NCI-H2107 treated with DMSO at 0.1 percent for 48 hours (cell line): ENCODE measurements at regions not wholly inside any gene's neighbourhood (a gene's known extent, or its start where the extent isn't known, plus 50 kb on each side); places are given as distances from the start of the nearest gene placed in this dataset.
"Not testable (repeated sequence)": the region's sequence is repeated elsewhere in the genome, so short reads cannot be mapped to it uniquely, and the experiment has no call there.

Experiments
- DNase-seq: peaks from one replicate; lab custom pipeline; 2025; ENCODE audit not compliant: unreplicated experiment; lab: John Stamatoyannopoulos, UW

DNA sequence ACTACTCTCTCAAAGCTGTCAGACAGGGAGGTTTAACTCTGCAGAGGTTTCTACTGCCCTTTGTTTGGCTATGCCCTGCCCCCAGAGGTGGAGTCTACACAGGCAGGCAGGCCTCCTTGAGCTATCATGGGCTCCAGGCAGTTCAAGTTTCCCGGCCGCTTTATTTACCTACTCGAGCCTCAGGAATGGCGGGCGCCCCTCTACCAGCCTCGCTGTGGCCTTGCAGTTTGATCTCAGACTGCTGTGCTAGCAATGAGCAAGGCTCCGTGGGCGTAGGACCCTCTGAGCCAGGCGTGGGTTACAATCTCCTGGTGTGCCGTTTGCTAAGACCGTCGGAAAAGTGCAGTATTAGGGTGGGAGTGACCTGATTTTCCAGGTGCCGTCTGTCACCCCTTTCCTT lies 124.3 kb downstream of the PTCHD1 start:
- not testable (repeated sequence) for DNase-seq

DNA sequence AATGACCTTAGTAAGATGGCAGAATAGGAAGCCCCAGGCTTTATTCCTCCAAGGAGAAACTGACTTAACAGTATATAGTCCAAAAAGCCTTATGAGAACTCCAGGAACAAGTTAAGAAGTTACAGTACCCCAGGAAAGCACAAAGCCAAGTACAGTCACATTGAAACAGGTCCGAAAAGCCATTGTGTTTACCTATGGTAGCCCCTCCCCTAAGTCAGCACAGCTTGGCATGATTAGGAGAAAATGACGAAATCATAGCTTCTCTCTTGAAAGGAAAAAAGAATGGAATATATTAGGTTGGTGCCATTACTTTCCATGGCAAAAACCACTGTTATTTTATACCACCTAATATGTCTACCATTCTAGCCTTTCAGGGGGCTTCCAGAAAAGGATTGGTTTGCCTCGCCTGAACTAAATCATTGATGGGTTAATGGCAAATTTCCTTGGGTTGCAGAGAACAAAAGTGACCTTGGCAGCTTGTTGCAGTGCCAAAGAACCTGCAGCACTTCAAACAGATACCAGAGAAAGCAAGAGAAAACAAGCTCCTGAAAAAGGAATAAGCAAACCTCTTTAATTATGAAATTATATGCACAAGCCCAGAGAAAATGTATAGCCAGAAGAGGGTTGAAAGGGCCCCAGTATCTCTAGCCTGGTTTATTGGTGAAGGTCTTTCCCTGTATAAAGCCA lies 130.6 kb downstream of the PTCHD1 start:
- DNase-seq: no peak

DNA sequence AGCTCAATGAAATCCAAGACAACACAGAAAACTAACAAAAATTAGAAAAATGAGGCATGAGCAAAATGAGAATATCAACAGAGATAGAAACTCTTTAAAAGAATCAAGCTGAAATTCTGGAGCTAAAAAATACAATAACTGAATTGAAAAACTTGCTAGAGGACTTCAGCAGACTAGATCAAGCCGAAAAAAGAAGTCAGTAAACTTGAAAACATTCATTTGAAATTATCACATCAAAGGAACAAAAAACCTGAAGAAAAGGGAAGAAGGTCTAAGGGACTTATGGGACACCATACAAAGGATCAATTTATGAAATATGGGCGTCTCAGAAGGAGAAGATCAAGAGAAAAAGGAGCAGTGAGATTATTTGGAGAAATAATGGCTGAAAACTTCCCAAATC lies 131.3 kb downstream of the PTCHD1 start:
- no peak for DNase-seq

DNA sequence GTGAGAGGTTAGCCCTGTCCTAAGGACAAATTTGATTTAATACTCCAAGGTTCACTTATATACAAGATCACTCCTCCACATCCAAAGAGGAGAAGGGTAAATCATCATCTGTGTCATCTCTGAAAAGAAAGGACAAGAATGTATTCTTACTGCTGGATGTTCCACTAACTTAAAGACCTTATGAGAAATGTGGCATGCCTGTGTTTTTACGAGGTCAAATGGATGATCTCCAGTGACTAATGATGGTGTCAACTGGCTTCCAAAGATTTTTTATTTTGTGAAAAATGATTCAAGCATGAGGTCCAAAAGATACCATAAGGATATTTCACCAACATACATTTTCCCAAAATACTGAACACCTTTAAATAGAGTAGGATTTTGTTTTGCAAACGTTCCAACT lies 143.4 kb downstream of the PTCHD1 start:
- DNase-seq: no peak

DNA sequence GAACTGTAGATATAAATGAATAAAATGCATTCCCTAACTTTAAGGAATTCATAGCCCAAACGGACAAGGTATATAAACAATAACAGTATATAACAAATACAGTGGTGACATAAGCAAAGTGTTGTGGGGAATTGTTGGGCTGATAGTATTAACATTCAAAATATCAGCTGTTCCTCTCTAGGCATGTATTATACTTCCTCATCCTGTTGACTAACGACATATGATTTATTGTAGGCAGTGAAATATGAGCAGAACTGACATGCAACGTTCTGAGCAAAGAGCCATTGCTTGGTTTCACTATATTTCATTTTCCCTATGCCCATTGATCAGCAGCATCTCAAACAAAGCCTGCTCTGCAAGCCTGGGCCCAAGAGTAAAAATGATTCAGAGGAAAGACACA lies 143.9 kb downstream of the PTCHD1 start:
- DNase-seq: no peak

DNA sequence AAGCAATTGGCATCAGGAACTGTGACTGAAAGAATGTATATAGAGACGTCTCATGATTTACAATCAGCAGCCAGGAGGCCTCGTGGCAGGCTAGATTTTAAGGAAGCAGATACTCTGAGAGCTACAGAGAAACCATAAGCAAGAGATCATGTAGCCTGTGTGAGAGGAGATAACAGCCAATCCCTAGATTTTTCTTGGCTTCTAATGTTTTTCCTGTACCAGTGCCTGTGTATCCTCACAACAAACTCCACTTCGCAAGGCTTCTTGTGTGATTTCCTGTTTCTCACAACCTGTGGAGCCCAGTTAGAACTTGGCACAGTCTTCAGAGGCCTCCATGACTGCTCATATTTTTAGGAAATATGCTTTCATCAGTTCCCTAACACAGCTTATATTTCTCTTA lies 147.9 kb downstream of the PTCHD1 start:
- DNase-seq: no peak

DNA sequence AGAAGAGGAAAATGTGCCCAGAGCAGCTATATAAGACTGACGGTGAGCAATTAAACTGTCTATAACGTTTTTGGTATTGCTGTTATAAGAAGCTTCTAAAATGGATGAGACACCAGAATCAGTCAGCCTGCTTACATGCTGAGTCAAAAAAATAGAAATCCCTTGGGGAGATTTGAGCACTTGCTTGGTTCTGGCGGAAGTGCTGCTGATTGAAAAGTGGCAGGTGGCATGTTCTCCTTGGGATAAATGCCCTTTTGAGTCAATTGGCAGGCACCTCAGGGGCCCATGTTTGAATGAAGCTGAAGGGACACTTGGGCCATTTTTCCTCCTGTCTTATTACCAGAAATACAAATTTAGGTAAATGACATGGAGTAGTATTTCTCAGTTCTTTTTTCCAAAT lies 148.7 kb downstream of the PTCHD1 start:
- peak; percentile 61 for DNase-seq

DNA sequence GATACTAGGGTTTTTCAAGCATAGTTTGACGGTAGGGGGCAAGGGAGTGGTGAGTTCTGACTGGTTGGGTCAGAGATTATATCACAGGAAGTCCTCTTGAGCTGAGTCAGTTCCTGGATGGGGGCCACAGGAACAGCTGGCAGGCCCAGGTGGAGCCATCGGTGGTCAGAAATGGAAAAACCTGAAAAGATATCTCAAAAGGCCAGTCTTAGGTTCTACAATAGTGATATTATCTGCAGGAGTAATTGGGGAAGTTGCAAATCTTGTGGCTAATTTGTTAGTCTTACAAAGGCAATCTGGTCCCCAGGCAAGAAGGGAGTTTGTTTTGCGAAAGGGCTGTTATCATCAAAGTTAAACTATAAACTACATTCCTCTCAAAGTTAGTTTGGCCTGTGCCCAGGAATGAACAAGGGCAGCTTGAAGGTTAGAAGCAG lies 159.3 kb downstream of the PTCHD1 start:
- DNase-seq: no peak

DNA sequence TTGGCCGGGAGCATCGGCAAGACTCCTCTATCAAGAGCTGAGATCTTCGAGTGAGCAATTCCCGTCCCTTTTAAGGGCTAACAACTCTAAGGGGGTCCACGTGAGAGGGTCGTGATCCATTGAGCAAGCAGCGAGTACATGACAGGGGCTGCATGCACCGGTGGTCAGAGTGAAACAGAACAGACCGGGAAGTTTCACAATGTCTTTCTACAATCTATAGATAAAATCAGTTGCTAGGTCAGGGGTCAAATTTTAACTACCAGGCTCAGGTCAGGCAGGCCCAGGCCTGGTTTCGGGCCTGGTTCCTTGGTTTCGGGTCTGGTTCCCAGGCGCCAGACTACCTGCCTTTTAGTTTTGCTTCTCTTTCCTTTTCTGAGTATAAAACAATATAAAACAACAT lies 160.1 kb downstream of the PTCHD1 start:
- DNase-seq: no peak

DNA sequence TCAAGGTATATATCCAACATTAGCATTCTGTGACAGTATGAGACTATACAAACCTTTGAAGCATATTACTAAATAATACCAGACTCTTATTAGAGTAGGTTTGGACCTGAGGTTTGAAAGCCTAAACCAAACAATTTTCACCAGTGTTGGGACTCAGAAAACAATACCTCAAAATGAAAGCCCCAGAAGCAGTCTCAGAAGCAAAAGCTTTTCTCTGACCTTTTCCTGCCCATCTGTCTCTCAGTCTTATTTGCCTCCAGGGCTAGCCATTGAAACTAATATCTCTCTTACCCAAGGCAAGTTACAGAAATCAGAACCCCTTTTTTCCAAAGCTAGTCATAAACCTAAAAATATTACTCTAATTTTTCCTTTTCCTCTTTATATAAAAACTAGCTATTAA lies 163.3 kb downstream of the PTCHD1 start:
- no peak for DNase-seq

DNA sequence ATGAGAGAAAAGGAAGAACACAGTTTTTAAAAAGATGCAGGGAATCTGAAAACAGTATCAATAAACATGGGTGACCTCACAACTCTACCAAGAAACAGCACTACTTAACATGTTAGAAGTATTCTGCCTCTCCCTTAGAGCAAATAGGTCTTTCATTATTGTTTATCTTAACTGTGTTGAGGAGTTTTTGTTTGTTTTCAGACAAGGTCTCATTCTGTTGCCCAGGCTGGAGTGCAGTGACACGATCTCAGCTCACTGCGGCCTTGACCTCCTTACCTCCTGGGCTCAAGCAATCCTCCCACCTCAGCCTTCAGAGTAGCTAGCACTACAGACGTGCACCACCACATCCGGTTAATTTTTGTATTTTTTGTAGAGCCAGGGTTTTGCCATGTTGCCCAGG lies 165.3 kb upstream of the PRDX4 start:
- DNase-seq: no peak

DNA sequence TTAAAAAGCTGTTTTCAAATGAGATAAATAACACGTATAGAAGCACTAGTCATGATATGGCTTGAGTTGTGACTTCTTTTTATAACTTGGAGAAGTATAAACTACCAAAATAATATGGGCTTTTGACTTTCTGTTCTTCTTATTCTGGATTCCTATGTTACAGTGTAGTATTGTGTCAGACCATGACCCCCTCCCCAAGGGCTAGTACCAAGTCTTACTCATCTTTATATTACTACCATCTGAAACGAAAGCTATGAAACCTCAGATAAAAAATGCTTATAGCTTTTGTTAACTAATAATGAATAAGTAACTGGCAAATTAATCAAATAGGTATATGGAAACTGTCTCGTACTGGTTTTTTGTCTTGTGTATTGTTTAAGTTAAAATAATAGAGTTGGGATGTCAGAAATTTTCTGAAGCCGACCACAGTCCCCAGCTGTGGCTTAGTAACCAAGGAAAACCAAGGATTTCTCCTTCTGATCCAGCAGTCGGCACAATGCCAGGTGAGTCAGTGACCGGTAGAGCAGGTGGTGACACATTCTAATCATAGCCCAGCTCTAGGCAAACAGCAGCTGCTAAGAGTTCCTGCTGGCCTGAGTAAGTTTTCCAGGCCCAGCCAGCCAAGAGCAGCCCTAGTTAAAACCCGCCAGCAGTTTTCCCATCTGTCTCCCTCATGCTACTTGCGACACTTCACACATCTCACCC lies 163.3 kb upstream of the PRDX4 start:
- peak; percentile 47 for DNase-seq

DNA sequence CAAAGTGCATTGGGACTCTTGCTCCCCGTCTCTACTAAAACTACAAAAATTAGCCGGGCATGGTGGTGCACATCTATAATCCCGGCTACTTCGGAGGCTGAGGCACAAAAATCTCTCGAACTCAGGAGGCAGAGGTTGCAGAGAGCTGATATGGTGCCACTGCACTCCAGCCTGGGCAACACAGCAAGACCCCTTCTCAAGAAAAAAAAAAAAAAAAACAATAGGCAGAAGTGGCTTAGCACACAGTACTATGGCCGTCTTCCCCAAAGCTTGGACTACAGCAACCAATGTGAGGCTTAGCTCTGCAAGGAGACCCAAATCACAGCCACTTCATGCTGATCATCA lies 162.8 kb upstream of the PRDX4 start:
- DNase-seq: no peak

DNA sequence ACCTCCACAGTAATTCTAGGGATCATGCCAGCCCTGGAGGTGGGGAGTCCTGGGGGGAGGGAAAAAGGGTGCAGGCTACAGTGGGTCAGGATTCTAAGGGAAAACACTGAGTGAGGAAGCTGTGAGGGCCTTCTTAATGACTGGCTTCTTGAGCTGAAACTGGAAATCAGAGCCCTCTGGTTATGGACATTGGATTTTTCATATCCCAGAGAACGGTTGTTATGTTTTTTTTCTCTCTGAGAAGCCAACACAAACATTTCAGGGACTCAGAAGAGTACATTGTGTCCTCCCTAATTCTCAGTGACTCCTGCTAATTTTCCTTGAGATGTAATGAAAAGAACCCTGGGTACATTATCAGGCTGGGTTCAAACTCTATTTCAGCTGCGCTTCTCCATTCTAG lies 162.4 kb upstream of the PRDX4 start:
- no peak for DNase-seq

DNA sequence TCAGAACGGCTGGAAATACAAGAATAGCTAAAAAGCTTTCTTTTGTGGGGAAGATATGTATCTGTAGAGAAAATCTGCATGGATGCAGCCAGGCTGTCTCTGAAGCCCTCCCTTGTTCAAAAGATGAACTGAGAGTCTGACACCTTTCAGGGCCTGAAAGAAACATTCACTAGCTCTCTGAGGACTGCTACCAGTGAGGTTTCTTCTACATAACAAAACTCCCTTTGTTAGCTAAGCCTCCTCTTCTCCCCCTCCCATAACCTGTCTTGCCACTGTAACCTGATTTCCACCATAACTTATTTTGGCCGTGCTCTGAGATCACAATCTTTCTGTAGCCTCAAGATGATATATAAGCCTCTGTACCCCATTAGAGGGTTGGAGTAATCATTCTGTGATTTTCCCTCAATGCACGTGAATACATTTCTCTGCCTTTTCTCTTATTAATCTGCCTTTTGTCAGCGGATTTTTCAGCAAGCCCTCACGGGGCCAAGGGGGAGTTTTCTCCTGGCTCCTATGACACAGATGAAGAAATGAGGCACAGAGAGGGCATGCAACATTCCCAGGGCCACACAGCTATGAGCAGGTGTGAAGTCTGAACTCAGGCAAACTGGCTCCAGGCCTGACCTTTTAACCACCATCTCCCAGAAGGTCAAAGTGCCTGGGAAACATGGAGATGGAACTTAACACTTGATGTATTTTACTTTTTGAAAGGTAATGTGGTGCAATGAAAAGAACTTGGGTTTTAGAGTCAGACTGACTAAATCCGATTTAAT lies 161.6 kb upstream of the PRDX4 start:
- DNase-seq: no peak

DNA sequence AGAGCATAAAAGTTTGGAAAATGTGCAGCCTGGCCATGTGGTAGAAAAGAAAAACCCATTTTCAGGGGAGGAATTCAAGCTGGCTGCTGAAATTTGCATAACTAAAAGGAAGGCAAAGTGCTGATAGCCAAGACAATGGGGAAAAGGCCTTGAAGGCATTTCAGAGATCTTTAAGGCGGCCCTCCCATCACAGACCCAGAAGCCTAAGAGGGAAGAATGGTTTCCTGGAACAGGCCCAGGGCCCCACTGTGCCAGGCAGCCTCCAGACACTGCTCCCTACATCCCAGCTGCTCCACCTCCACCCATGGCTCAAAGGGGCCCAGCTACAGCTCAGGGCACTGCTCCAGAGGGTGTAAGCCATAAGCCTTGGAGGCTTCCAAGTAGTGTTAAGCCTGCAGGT lies 158.0 kb upstream of the PRDX4 start:
- no peak for DNase-seq

DNA sequence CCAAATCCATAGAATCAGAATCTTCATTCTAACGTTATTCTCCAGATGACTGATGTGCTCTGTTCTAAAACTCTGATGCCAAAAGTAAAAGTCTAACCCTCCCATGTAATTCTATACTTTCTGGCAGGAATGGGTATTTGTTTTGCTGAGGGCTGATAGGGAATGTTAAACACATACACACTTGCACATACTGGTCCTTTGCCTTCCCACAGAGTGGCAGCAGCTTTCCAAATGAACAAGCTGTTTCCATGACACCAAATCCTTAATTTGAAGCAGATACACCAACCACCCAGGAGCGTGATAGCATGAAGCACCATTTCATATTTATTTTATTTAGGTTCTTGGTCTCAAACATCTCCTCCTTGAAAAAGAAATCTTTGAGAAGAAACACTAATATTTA lies 155.5 kb upstream of the PRDX4 start:
- peak; percentile 39 for DNase-seq

DNA sequence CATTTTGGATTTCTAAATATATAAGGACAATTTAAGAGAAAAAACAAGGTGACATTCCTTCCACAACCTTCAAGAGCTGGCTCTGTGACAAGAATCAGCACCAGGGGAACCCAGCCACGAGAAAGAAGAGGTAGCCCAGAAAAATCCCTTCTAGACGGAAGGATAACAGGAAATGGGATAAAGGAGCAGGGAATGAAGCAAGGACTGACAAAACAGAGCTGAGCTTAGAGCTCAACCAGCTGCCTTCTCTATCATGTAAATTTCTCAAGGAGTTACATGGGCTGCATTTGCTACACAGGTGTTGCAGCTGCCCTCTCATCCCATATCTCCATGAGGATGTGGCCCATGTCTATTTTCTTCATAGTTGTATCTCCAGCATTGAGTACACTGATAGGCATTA lies 154.2 kb upstream of the PRDX4 start:
- no peak for DNase-seq

DNA sequence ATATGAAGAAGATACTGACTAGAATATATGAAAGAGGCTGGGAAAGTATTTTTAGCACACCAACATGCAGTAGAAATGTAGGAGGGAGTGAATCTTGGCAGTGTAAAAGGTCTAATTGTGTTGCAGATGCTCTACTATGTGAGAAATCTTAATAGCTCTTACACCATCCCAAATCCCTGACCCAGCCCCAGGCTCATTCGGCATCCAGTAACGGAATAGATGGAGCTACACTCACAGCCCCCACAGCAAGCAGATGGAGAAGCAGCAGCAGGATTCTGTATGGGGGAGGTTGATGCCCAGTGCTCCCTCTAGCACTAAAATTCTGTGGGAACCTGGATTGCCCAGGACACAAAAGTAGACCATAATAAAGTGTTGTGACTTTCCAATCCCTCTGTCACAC lies 153.2 kb upstream of the PRDX4 start:
- no peak for DNase-seq

DNA sequence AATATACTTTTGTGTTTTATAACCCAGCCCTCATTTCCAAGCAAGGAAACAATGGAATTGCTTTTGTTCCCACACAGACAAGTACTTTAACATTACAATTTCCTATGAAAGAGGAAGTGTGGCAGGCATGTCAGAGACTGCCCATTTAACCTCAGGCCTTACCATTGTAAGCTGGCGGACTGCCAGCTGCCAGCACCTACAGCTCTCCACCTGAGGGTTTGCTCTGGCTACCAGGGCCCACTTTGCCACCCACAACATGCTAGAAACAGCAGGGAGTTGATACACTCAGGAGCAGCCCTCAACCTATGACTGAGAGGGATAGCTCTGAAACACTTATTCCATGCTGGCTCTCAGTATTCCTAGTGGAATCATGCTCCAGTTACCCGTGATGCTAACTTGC lies 152.3 kb upstream of the PRDX4 start:
- peak; percentile 88 for DNase-seq

DNA sequence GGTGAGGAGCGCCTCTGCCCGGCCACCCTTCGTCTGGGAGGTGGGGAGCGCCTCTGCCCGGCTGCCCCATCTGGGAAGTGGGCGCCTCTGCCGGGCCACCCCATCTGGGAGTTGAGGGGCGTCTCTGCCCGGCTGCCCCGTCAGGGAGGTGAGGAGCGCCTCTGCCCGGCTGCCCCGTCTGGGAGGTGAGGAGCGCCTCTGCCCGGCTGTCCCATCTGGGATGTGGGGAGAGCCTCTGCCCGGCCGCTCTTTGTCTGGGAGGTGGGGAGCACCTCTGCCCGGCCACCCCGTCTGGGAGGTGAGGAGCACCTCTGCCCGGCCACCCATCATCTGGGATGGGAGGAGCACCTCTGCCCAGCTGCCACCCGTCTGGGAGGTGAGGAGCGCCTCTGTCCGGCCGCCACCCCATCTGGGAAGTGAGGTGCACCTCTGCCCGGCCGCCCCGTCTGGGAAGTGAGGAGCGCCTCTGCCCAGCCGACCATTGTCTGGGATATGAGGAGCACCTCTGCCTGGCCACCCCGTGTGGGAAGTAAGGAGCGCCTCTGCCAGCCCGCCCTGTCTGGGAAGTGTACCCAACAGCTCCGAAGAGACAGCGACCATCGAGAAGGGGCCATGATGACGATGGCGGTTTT lies 144.2 kb upstream of the PRDX4 start:
- DNase-seq: not testable (repeated sequence)

DNA sequence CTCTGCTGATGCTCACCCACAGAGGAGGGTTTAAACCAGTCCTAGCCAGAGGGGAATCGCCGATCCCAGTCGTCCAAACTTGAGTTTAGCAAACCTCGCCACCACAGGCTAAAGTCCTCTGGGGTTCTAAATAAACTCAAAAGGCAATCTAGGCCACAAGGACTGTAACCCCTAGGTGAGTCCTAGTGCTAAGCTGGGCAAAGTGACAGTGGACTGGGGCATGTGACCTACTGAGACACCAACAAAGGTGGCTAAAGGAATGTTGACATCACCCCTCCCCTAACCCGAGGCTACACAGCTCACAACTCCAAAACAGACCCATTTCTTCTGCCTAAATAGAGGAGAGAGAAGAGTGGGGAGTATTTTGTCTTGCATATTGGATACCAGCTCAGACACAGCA lies 142.8 kb upstream of the PRDX4 start:
- DNase-seq: no peak
